ENCODE measurements at regions not wholly inside any gene's neighbourhood (a gene's known extent, or its start where the extent isn't known, plus 50 kb on each side); places are given as distances from the start of the nearest gene placed in this dataset.

GRCh38 chrX:25737540-25737939 lies 400.6 kb upstream of the MAGEB18 start:
- TF ChIP-seq CTCF (IDR thresholded peaks at IDR 0.05) (no peak), POLR2A (IDR thresholded peaks at IDR 0.05) (no peak), EP300 (IDR thresholded peaks at IDR 0.05) (no peak), POLR2AphosphoS5 (IDR thresholded peaks at IDR 0.05) (no peak)

Measured in gastroesophageal sphincter (tissue), 3 donors.